ENCODE measurements at regions not wholly inside any gene's neighbourhood (a gene's known extent, or its start where the extent isn't known, plus 50 kb on each side); places are given as distances from the start of the nearest gene placed in this dataset.

DNA sequence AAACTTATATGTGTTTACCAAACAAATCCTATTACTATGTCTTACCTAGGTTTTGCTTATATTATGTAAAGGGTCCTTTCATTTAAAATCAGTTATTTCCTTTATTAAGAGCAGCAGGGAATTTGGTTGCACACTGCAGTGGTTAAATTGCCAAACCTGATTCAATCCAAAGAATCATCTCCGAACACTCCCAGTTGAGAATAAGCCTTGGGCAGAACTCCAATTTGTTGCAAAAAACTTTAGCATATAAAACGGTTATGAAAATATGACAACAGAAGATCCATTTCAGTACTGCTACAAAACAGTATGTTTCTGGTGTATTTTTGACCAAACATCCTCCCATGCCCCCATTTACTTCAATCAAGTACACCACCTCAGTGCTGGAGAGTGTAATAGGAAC, 587.0 kb upstream of the GRAMD2B start:
- in situ Hi-C loops (cut with HindIII; ENCODE audit: low sequenced_read_pairs) = no loop called here

DNA sequence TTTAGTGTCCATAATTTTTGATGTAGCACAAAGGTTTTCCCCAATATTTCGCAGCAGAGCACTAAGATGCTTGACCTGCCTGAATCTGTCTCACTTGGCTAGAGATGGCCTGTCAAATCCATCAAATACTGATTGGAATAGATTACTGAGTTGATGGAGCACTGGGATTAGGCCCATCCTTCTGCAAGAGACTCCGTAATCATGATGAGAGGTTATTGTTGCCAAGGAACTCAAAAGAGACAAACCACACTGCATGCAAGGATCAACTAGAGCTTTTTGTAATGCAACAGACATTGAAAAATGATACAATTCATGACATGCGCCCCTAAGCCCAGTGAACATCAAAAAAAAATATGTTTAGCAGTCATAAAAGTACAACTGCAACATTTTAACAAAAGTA, 585.3 kb upstream of the GRAMD2B start:
- in situ Hi-C loops (cut with HindIII; ENCODE audit: low sequenced_read_pairs) = no loop called here

DNA sequence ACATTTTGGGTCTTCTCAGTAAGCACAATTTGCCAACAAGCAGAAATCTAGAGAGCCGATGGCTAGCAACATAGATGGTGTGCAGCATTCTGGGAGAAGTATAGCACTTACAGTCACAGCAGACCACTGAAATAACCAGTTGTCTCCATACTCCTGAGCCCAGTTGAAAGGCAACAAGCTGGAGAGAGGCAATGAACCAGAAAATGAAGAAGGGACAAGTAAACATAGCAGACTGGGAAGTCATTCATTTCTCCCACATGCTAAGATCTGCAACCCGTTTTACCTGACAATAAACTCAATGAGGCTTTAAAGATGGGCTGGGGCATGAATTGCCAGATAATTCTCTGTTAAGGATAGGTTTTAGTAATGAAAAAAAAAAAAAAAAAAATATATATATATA, 575.6 kb upstream of the GRAMD2B start:
- in situ Hi-C loops (cut with HindIII; ENCODE audit: low sequenced_read_pairs) = no loop called here

DNA sequence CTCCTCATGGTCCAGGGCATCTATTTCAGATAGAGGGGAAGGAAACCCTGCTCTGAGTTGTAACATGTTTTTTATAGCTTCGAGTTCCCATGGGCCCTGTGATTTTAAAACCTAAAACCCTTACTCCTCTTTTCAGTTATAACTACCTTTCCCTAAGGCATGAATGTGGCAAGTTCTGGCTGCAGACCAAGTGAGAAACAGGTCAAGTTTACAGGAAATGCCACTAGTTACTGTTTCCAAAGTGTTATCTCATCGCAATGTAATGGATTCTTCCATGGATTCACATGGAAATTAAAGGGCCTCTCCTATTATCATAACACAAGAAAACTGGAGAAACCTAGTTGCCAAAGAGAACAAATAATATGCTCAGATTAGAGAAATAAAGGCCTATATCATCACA, 574.5 kb upstream of the GRAMD2B start:
- in situ Hi-C loops (cut with HindIII; ENCODE audit: low sequenced_read_pairs) = no loop called here

DNA sequence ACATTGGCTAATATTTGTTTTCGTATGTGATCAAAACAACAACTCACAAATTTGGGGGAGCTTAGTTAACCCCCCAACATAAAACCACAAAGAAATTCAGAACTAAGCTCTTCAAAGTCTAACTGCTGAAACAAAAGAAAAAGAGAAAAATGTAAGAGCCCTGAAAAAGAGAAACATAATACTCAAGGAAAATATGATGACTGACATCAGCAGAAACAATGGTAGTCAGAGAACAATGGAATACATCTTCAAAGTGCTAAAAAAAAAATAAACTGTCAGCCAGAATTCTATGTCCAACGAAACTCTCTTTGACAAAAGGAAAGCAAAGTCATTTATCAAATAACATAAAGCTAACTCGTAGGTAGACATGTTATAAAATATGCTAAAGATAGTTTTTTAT, 566.3 kb upstream of the GRAMD2B start:
- in situ Hi-C loops (cut with HindIII; ENCODE audit: low sequenced_read_pairs) = no loop called here

DNA sequence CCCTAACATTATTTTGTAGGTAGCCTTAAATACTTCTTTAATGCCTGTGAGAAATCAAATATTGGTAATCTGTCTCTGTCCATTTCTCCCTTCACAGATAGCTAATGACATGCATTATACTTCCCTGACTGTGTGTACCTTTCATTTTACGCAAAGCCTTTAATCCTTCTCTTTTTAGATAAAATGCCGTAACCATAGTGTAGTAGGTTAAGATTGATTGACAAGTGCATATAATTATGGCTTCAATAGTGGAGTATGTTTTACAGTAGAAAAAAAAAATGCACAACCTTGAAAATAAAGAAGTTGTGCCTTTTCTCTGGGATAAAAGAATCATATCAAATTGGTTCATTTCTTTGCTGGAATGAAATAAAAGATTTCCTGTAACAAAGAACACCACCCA, 559.6 kb upstream of the GRAMD2B start:
- in situ Hi-C loops (cut with HindIII; ENCODE audit: low sequenced_read_pairs) = no loop called here

DNA sequence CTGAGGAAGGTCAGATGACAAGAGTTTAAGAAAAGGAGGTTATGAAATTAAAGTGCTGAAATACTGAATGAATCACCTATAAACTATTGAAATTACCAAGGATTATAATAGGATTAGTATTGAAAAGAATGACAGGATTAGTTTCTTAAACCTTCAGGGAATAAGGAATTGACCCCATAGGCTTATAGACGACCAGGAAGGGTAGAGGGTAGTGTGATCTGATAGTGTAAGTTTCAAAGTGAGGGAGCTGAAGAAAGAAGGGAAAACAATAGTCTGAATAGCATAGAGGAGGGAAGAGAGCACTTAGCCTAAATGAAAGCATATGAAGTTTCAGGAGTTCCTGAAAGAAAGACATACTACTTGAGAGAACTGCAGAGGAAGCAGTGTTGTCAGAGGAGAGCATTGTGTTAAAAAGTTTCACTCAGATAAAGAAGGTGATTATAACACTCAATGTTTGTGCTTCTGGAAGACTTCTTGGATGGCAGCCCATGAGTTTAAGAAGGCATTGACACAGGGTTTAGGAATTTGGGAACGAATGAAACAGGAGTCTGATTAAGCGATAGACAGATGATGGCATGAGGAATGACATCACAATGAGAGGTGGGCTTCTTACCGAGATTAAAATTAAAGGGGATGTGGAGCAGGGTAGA, 557.9 kb upstream of the GRAMD2B start:
- in situ Hi-C loops (cut with HindIII; ENCODE audit: low sequenced_read_pairs) = no loop called here

DNA sequence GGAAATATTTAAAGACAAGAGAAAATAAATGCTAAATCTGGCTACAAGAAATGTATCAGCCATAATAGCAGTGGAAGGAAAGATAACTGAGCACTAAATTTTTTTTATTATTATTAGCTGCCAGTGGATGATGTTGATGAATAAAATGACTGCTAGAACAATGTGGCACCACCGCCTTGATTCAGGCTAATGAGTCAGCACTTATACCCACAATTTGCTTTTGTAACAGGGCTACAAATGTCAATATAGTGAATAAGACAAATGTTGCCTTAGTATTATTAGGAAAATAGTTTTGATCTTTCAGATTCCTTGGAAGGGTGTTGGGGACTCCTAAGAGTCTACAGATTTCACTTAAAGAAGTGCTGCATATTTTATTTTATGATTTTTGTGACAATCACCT, 555.2 kb upstream of the GRAMD2B start:
- in situ Hi-C loops (cut with HindIII; ENCODE audit: low sequenced_read_pairs) = no loop called here

DNA sequence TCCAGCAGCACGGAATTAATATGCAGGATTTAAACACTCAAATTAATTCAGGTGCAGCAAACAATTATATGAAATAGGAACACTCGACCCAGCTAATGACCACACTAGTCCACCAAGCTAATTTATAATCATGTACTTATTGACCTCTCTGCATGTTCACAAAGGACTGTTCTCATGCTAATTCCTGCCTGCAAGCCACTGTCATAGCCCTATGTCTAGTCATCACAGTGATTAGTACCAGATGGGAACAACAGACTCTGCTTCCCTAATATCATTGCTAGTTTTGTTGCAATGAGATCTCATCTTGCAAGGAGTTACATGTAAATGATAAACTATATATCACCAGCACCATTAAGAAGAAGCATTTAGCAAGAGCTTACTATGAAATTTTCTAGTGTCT, 553.0 kb upstream of the GRAMD2B start:
- in situ Hi-C loops (cut with HindIII; ENCODE audit: low sequenced_read_pairs) = no loop called here

DNA sequence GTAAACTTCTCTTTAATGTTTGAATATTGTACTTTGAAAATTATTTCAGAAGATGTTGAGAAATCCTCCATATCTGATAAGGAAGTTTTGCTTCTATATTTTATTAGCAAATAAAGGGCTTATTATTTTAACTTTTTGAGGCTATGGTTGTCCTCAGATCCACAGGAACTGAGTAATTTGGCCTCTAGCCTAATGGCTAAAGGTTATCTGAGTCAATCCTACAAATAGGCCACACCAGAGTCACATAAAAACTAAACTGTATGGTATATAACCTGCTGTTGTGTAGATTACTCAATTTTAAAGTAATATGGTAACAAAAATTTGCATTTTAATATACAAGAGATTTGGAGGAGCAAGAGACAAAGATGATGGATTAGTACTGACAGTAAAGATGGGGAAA, 549.2 kb upstream of the GRAMD2B start:
- in situ Hi-C loops (cut with HindIII; ENCODE audit: low sequenced_read_pairs) = no loop called here

DNA sequence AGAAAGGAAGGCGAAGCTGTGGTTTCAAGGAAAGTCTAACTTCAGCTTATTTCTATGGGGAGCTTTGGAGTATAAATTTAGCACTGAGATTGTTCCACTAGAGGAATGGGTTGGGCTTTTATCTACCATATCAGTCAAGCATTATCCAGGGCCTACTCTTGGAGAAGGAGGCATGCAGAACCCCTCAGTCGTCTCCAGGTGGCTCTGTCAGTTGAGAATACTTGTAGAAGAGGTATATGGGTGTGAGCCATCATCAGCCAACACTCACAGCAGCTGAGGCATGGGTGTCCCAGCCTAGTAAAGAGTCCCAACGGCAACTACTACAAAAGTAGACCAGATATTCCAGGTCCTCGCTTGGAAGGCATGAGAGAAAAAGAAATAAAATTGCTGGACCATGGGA, 548.5 kb upstream of the GRAMD2B start:
- in situ Hi-C loops (cut with HindIII; ENCODE audit: low sequenced_read_pairs) = no loop called here

DNA sequence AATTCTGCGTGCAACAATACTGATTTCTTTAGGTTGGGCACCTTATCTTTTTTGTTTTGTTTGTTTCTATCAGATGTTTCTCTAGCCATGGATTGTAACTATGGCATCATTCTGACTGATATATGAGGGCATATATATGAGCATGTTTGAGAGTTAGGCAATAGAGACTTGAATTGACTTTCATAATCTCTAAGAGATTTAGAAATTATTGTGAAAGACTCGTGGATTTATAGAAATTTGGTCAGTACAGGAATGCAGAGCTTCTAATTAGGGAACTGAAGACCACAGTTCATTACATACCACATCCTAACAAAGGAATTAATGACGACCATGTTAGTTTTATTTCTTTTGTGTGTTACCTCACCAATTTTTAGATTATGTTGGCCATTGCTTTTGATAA, 546.0 kb upstream of the GRAMD2B start:
- in situ Hi-C loops (cut with HindIII; ENCODE audit: low sequenced_read_pairs) = no loop called here

DNA sequence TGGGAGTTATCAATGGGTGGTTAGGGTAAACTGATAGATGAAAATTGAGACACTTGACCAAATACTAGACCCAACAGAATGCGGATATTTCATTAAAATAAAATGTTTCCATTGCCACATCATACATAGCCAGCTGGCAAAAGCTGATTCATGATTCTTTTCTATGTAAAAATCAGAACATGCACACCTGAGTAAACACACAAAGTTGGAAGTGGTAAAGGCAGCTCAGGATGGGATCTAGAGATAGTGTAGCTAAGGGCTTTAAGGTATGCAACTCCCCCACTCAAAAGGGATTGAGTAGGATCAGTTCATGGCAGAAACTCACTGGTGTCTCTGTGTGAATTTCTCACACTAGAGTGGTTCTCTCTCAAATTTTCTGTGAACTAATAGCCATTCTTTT, 541.1 kb upstream of the GRAMD2B start:
- in situ Hi-C loops (cut with HindIII; ENCODE audit: low sequenced_read_pairs) = no loop called here

DNA sequence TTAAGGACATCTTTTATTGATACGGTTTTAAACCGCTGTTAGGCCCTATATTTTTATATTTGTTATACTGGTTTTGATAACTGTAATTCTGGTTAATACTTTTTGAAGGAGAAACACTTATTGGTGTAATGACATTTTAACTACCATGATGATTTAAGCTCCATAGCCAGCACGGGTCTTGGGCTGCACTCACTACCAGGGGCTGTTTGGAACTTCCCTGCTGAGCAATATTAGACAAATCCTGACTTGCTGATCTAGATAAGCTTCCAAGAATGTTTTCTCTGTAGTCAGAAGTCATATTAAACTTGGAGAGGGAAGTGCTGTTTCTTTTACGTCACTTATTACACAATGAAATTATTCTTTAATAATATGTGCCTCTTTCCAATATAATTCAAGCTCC, 540.0 kb upstream of the GRAMD2B start:
- in situ Hi-C loops (cut with HindIII; ENCODE audit: low sequenced_read_pairs) = no loop called here

DNA sequence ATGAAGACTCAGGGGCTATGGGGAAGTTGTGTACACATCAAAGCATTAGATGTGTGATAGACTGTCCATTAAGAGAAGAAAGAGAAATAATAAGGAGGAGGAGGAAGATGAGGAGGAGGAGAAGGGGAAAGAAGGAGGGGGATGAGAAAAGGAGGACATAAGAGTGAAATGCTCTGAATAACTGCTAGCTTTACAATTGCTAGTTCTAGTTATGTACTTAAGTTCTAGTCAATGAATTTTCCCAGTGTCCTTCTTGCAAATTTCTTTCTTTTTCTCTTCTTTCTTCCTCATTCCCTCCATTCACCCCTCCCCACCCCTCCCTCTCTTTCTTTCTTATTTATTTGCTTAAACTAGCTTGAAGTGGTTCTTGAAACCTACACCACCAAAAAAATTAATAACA, 534.9 kb upstream of the GRAMD2B start:
- in situ Hi-C loops (cut with HindIII; ENCODE audit: low sequenced_read_pairs) = no loop called here

DNA sequence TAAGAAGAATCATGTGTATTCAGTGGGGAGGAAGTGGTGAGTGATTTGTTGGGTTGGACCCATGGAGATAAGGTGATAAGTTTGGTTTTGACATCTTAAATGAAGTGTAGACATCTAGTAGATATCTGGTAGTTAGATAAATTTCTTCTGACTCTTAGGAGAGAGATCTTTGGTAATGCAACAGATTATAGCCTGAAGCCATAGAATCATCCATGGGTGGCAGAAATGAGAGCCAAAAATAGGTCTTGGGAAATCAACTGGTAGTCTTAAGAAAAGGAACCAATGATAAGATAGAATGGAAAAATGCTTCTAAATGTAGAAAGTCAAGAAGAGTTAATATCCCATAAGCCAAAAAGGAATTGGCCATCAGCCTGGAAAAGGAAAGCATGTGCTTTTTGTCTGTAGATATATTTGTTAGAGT, 532.7 kb upstream of the GRAMD2B start:
- in situ Hi-C loops (cut with HindIII; ENCODE audit: low sequenced_read_pairs) = no loop called here

DNA sequence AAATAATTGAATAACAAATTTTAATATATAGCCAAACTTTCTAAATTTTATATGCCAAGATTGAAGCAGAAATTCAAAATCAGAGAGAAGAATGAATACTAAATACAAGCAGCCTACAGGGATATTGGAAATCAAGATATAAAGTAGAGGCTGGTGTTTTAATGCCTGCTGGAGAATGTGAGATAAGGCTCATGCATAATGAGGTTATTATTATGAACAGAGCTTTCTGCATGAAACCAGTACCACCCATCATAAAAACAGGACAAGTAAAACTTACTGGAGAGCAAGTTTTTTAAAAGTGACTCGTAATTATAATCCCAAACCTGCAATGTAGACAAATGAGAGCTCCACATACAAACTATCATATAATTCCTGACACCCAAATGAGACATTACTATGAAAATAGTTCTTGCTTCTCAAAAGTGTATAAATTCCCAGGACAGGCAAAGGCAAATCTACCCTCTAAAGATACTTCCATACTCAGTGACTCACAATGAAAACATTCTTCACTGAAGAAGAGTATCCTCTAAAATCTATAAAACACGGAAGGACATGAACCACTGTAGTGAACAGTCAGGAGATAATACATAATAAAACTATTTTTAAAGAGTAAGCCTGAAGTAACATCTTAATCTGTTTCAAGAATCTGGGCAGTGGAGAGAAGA, 532.0 kb upstream of the GRAMD2B start:
- in situ Hi-C loops (cut with HindIII; ENCODE audit: low sequenced_read_pairs) = no loop called here

DNA sequence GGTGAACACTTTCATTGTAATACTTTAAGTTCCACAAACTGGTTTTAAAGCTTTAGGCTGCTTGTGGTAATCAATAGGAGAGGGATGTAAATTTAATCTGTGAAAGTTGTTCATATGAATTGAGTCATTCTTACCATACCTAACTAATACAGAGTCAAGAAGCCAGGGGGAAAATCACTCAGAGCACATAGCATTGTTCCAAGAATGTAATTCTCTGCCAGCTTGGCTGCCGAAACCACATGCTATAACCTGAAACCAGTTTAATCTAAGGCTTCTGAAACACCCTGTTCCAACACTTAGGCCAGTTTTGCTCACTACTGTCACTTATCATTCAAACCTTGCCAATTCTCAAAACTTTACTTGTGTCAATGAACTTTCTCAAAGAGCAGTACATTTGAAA, 528.8 kb upstream of the GRAMD2B start:
- in situ Hi-C loops (cut with HindIII; ENCODE audit: low sequenced_read_pairs) = no loop called here

DNA sequence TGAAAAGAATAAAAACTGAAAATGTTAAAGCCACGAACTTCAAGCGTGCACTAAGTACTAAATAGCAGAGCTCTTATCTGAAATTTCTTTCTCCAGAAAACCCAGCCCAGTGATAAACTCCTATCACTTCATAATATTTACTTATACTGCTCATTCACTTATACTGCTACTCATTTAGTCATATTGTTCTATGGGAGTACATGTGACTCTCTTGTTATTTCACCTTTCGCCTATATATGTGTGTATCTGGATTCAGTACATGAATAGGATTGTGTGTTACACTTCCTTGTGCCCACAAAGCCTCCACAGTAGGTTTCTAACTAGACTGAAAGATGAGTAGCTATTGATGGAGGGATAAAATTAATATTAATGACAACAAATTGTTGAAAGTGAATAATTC, 526.8 kb upstream of the GRAMD2B start:
- in situ Hi-C loops (cut with HindIII; ENCODE audit: low sequenced_read_pairs) = no loop called here

DNA sequence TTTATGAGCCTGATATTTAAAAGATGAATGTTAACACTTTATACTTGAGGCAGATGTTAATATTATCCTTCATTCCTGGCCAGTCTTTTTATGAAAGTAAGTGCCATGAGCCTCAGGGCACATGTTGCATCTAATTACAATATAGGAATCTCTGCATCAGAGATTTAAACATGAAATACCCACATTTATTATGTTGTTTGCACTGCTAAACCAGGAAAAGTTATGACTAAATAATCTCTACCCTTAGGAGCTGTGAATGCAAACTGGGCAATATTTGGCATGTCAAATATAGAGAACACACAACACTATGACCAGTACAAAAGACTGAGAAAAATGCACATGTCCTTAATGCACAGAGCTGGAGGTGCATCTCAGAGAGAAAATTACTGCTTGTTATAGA, 526.1 kb upstream of the GRAMD2B start:
- in situ Hi-C loops (cut with HindIII; ENCODE audit: low sequenced_read_pairs) = no loop called here

DNA sequence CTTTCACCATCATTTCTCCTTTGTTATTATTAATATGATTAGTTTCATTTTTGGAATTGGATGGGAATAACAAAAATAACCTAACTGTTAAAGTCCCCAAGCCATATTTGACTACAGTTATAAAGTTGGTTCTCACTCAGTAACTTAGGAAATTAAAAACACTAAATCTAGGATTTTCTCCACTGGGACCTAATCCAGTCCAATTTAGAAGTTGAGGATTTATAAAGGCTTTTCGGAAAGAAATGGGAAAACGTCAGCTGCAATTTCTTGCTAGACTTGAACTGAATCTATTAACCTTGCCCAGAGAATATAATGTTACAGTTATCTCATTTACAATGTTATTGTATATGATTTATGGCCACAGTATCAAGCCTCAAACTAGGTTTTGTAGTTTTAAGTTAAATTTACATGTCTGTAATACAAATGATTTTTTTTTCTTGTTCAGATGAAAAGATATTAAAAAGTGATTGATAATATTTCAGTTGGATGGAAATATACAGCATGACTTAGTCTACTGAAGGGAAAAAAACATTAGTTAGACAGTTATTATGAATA, 524.3 kb upstream of the GRAMD2B start:
- in situ Hi-C loops (cut with HindIII; ENCODE audit: low sequenced_read_pairs) = no loop called here

DNA sequence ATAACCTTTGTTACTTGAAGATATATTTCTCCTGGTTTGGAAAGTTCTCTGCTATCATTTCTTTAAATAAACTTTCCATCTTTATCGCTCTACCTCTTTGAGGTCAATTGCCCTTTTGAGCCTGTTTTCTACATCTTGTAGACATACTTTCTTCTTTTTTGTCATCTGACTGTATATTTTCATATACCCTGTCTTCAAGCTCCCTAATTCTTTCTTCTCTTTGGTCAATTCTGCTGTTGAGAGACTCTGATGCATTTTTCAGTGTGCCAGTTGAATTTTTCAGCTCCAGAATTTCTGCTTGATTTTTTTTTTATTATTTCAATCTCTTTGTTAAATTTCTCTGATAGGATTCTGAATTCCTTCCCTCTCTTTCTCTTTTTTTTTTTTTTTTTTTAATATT, 511.2 kb upstream of the GRAMD2B start:
- in situ Hi-C loops (cut with HindIII; ENCODE audit: low sequenced_read_pairs) = no loop called here

DNA sequence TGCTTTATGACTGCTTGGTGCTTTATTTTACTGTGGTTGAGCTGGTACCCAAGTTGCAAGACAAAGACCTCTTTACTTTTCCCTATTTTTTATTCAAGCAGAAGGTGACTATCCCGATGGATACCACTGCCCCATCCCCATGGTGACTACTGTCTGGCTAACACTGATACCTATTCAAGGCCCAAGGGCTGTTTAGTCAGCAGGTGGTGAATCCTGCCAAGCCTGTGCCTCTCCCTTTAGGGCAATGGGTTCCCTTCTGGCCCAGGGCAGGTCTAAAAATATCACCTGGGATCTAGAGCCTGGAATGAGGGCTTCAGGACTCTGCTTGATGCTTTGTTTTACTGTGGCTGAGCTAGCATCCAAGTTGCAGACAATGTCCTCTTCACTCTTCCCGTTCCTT, 510.0 kb upstream of the GRAMD2B start:
- in situ Hi-C loops (cut with HindIII; ENCODE audit: low sequenced_read_pairs) = no loop called here

Measured in DLD1 (cell line).